GM21825 (cell line): ENCODE measurements at regions not wholly inside any gene's neighbourhood (a gene's known extent, or its start where the extent isn't known, plus 50 kb on each side); places are given as distances from the start of the nearest gene placed in this dataset.
A peak's percentile ranks its signal among the peaks of the same experiment; 100 is the strongest.
"Not testable (repeated sequence)": the region's sequence is repeated elsewhere in the genome, so short reads cannot be mapped to it uniquely, and the experiment has no call there.

Experiments used
- ATAC-seq: cut with Tn5 transposase; IDR thresholded peaks from one replicate; pipeline ENCODE4 v1.9.1; 2021; ENCODE audit warnings: mild to moderate bottlenecking, moderate library complexity; ENCODE audit not compliant: unreplicated experiment

GRCh38 chr12:115898670-115899069, 378.8 kb downstream of the MED13L start:
- no peak for ATAC-seq

- ATAC-seq = no peak
Observed at GRCh38 chr12:115897729-115898128, 379.8 kb downstream of the MED13L start.

DNA sequence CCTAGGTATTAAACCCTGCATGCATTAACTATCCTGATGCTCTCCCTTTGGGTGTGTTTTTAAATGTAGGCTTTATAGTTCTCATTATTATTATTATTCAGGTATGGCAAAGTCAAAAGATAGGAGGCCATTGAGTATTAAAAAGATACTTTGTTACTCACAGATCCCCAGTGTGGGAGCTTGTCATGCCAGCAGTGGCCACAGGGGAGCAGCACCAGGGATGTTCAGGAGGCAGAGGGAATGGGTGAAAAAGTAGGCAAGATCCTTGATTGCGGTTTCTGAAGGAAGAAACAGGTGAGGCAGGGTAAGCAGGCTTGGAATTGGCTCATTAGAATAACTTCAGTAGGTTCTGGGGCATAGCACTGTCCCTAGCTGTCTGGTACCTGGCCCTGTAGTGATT, 382.2 kb downstream of the MED13L start:
- ATAC-seq = no peak

DNA sequence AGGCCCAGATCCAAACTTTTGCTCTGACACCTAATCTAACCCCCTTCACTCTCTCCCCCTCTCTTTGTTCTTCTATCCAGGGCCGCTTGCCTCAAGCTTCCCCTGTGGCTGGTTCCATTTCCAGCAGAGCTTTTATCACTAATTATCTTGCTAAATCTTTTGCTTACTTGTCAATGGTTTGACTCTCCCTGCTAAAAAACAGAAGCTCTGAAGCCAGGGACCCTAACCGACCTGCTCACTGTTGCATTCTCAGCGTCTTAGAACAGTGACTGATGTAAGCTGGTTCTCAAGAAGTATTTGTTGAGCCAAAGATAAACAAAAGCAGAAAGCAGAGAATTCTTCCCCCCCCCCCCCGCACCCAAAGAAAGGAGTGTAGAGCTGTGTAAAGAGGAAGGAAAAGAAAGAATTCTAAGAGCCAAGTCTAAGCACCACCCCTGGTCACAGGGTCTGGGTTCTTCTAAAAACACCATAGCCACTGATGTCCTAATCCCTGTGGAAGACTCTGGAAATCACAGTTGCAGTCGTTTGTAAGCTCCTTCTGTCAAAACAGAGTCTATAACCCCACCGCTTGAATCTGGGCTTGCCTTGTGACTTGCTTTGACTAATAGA, 385.8 kb downstream of the MED13L start:
- no peak for ATAC-seq

- ATAC-seq = no peak
Observed at GRCh38 chr12:115886666-115887065, 390.8 kb downstream of the MED13L start.

DNA sequence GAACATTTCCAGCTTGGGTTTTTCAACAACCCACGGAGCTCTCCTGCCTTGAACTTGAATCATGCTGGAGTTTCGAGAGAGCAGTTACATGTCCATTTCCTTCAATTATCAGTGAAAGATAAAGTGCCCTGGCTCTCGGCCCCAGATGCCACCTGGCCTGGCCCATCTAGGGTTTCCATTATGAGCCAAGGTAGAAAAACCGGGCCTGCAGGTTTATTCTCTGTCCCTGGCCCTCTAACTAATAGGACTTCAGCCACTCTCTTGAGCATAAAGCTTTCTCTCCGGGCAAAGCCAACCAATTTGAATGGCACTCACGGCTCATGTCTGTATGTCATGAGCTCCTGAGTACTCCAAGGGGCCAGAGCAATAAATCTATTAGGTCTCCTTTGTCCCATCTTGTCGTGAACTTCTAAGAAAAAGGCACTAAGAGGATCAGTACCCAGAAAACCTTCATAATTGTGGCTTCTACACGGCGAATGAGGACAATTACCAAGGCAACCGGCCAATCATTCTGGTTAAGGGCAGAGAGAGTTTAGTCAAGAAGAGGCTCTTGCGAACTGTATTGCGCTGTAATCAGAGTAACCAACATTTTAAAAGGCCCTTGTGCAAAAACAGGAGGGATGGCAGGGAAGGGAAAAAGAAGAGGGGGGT, 392.3 kb downstream of the MED13L start:
- ATAC-seq = no peak

GRCh38 chr12:115882936-115883335, 394.6 kb downstream of the MED13L start:
- ATAC-seq = no peak

- ATAC-seq = no peak
Observed at GRCh38 chr12:115880238-115880637, 397.3 kb downstream of the MED13L start.

DNA sequence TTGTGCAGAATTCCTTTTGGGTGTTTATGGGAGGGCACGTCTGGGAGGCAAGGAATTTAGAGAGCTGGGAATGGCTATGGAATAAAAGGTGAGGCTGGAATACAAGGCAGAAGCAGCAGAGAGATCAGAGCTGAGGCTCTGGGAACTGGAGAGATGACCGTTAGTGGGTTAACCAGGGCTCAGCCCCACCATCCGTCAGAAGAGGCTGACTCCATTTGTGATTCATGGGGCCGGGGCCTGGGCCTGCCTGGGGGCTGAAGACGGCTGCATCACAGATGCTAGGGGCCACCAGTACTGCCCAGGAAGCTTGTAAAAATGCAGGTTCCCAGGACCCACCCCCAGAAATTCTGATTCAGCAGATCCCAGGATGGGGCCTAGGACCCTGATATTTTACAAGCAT, 398.1 kb downstream of the MED13L start:
- ATAC-seq = no peak

- no peak for ATAC-seq
Observed at GRCh38 chr12:115873451-115874082, 403.9 kb downstream of the MED13L start.

DNA sequence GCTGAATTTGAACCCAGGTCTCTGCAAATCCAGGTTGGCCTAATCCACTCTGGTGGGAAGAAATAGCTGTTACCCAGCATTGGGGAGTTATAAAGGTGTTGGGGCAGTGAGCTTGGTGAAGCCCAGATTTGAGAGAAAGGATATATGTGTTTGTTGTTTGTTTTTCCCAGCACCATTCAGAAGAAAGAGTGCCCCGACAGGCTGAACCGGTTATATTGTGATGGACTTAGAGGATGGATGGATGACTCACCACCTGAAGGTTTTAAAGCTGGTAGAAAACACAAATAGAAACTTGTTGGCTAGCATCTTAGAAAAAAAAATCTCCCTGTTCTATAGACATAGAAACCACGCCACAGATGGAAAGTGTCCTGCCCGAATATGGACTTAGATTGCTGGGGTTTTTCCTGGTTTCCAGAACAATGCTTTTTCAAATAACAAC, 404.6 kb downstream of the MED13L start:
- ATAC-seq = no peak

- ATAC-seq = no peak
Observed at GRCh38 chr12:115872212-115872611, 405.3 kb downstream of the MED13L start.

- peak; percentile 60 for ATAC-seq
Observed at GRCh38 chr12:115871714-115872113, 405.8 kb downstream of the MED13L start.

DNA sequence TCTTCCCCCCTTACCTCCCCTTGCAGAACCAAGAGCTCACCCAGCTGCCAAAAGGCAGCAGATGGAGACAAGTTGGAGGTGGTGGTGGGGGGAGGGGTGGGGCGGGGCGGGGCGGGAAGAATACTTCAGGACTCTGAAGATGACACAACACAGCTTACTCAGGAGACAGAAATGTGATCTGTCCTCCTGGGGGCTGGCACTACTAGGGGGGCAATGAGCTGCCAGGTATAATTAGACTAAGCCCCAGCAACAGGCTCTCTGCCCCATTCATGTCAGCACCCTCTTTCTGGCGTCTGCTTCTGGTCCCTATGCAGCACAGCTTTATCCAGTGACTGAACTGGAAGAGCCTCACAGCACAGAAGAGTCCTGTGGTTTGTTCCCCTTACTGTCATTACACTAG, 407.0 kb downstream of the MED13L start:
- ATAC-seq = no peak

- ATAC-seq = no peak
Observed at GRCh38 chr12:115870021-115870420, 407.5 kb downstream of the MED13L start.

DNA sequence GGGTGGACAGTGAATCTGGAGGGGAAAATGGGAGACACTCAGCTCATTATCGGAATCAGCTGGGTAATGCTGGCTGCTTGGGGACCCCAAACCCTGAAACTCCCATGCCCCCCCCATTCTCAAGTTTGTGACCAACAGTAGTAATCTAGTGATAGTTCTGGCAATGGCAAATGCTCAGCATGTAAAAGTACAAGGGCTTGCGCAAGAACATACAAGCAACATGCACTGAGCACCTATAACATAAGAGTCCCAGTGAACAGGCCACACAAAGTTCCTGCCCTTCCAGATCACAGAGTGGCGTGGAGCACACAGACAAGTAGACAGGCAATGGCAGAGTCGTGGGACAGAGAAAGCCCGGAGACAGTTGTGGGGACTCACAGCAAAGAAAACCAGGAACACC, 407.9 kb downstream of the MED13L start:
- ATAC-seq = no peak

DNA sequence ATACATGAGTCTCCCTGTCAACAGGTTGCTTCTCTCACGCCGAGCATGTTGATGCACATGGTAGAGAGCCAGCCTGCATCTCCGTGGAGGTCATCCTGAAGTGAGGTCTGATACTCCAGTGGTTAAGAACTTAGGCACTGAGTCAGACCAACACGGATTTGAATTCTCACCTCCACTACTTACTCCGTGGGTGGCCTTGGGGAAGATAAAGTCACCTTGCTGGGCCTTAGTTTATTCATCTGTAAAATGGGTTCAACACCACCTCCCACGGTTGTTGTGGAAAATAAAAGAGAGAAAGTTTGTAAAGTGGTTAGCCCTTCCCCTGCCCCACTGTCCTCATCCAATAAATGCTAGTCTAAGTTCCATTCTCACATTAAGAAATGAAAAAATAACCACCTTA, 408.9 kb downstream of the MED13L start:
- no peak for ATAC-seq

DNA sequence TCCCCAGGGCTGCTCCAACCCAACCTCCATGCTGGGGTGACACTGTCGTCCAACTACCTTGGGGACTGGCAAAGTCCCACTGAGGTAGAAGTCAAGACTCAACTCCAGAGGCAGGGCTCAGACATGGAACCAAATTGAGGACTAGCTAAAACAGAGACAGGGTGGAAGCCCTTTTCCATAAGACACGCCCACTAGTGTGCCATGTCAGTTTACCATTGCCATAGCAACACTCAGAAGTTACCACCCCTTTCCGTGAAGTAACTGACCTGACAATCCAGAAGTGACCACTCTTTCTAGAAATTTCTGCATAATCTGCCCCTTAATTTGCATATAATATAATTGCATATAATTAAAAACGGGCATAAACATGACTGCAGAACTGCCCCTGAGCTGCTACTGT, 409.6 kb downstream of the MED13L start:
- no peak for ATAC-seq

DNA sequence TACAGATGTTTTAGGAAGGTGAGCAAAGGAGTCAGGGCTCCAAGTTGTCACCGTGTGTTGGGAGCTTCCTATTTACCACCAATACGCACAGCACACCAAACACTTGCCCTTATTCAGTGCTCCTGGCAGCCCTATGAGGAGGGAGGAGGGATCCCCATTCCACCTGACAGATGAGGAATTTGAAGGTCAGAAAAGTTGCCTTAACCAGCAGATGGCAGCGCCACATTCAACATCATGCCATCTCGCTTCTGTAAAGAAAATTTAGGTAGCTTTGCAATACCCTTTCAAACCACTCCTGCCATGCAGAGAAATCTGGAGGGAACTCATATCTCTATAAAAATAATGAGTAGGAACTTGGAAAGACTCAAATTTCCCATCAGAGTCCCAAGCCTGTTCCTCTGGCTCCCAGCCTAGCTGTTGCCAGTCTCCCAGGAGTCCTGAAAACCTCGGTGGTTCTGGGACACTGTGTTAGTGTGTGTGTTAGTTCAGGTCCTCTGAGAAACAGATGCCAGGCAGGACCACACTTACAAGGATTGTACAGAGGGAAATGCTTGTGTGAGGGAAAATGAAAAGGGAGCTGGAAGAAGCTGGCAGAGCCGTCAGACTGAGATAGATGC, 410.5 kb downstream of the MED13L start:
- no peak for ATAC-seq

DNA sequence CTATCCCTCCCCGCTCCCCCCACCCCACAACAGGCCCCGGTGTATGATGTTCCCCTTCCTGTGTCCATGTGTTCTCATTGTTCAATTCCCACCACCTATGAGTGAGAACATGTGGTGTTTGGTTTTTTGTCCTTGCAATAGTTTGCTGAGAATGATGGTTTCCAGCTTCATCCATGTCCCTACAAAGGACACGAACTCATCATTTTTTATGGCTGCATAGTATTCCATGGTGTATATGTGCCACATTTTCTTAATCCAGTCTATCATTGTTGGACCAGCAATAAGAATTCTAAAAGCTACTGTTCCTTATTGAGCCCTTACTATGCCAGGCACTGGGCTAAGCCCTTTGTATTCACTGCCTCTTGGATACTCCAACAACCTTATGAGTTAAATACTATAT, 411.2 kb downstream of the MED13L start:
- not testable (repeated sequence) for ATAC-seq

DNA sequence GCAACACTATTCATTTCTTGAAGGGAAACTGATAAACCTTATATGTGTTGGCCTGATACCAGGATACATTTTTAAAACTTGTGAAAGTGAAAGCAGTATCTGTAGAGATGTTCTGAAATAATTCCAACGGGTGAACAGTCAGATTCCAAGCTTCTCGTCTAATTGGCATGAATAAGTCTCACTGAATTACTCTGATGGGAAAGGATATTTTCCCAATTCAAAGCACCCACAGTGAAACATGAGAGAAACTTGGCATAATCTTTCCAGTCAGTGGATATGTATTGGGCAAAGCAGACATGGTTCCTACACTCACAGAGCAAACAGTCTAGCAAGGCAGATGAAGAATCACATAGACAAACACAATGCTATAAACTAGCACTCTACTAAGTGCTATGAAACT, 413.1 kb downstream of the MED13L start:
- ATAC-seq = no peak

DNA sequence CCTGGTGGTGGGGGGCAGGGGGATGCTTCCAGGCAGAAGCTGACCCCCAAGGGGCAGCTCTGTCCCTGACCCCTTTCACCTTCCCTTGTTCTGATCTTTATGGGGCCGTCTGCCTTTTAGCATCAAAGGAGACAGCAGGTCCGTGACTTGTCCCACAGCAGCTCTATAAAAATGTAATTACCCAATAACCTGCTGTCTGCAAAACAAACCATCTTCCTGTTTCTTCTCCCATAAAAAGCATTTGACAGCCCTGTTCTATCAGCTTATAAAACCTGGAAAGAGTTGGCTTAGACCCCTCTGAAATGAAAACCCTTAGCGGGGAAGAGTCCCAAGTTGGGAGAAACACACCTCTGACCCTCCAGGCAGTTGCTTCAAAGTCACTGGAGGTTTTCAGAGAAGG, 416.9 kb downstream of the MED13L start:
- ATAC-seq = no peak
